ENCODE measurements at regions not wholly inside any gene's neighbourhood (a gene's known extent, or its start where the extent isn't known, plus 50 kb on each side); places are given as distances from the start of the nearest gene placed in this dataset.
A peak's percentile ranks its signal among the peaks of the same experiment; 100 is the strongest.
"Not testable (repeated sequence)": the region's sequence is repeated elsewhere in the genome, so short reads cannot be mapped to it uniquely, and the experiment has no call there.

DNA sequence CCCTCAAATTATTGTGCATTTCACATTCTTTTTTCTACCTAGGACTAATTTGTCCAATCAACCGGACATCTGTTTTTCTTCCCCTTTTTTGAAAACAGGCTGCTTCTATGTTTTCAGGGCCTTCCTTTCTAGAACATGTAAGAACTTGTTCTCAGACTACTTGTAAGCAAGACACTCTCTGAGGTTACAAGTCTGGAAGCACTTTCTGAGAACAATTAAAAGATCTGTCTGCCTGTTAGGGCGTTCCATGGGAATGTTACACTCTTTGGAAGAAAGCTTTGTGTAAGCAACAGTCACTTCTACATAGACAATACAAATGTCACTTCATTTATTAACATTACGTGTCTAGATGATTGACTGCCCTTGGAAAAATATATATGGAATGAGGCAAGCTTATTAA, 50.9 kb upstream of the HSPB3 start:
- ATAC-seq (ENCODE audit: low read depth) (no peak), DNase-seq (ENCODE audit: low spot score in 2 of 2) (no peak)
- Mint-ChIP-seq H3K9me3 (no peaks in the 10 kb centered on the region), H3K27ac (no peak overlapping the region), H3K36me3 (no peaks in the 10 kb centered on the region), H3K27me3 (peaks cover 4% of the 10 kb centered on the region), H3K4me3 (no peak overlapping the region), H3K4me1 (peaks cover 3% of the 10 kb centered on the region)

- Mint-ChIP-seq H3K36me3 (no peaks in the 10 kb centered on the region), H3K4me1 (peaks cover 3% of the 10 kb centered on the region), H3K4me3 (no peak overlapping the region), H3K9me3 (no peaks in the 10 kb centered on the region), H3K27me3 (peaks cover 7% of the 10 kb centered on the region), H3K27ac (no peak overlapping the region)
- ATAC-seq (ENCODE audit: low read depth) (no peak), DNase-seq (ENCODE audit: low spot score in 2 of 2) (no peak)
These were observed 51.5 kb upstream of the HSPB3 start for GRCh38 chr5:54403885-54404416.

DNA sequence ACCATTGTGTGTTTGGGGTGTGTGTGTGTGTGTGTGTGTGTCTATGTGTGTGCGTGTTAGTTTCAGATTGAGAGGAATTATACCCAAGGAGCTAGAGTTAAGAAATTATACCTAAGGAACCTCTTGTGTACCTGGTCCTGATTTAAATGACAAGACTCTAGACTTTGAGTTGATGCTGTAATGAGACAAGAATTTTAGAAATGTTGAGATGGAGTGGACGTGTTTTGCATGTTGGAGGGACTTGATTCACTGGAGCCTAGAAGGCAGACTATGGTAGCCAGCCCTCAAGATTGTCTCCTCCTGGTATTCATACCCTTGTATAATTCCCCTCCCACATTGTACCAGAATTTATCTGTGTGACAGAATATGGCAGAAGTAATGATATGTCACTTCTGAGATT, 52.4 kb upstream of the HSPB3 start:
- peaks cover 8% of the 10 kb centered on the region for H3K27me3 Mint-ChIP-seq
- no peak for DNase-seq (ENCODE audit: low spot score in 2 of 2)
- no peaks in the 10 kb centered on the region for H3K9me3 Mint-ChIP-seq
- no peaks in the 10 kb centered on the region for H3K36me3 Mint-ChIP-seq
- ATAC-seq (ENCODE audit: low read depth), result no peak
- H3K4me1 Mint-ChIP-seq, result peaks cover 3% of the 10 kb centered on the region
- H3K27ac Mint-ChIP-seq, result no peak overlapping the region
- H3K4me3 Mint-ChIP-seq, result no peak overlapping the region

DNA sequence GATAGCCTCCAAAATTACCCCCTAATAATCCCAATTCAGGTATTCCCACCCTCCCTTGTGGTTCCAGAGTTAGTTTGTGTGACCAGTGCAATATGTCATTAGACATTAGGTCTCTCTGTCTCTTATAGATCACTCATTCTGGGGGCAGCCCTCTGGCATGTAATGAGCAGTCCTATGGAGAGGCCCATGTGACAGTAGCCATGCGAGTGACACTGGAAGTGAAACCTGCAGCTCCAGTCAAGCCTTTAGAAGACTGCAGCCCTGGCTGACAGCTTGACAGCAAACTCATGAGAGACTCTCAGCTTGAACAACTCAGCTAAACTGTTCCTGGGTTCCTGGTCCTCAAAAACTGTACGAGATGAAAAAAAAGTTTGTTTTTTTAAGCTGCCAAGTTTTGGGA, 54.0 kb upstream of the HSPB3 start:
- no peak for DNase-seq (ENCODE audit: low spot score in 2 of 2)
- Mint-ChIP-seq H3K4me1 (peaks cover 3% of the 10 kb centered on the region), H3K4me3 (no peak overlapping the region), H3K27me3 (peaks cover 12% of the 10 kb centered on the region), H3K36me3 (no peaks in the 10 kb centered on the region), H3K9me3 (no peaks in the 10 kb centered on the region), H3K27ac (no peak overlapping the region)
- peak; percentile 78 for ATAC-seq (ENCODE audit: low read depth)

DNA sequence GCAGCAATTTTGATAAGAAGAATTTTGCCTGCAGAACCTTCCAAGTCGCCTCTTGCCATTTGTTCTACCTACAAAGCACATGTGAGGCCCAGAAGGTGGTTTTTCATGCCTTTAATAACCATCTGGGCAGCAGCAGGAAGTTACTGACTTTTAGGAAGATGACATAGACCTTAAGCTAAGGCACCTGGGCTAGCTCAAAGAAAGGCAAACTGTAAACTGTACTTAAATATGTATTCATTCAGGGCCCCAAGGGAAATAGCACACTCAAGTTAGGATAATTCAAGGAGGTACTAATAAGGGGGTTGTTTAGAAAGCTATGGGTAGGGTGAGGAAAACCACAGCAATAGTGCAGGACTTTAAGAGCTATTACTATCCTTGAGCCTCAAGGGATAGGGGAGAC, 57.3 kb upstream of the HSPB3 start:
- no peak for ATAC-seq (ENCODE audit: low read depth)
- no peaks in the 10 kb centered on the region for H3K36me3 Mint-ChIP-seq
- no peak overlapping the region for H3K27ac Mint-ChIP-seq
- H3K27me3 Mint-ChIP-seq, result peaks cover 11% of the 10 kb centered on the region
- no peak for DNase-seq (ENCODE audit: low spot score in 2 of 2)
- H3K9me3 Mint-ChIP-seq, result no peaks in the 10 kb centered on the region
- H3K4me3 Mint-ChIP-seq, result no peak overlapping the region
- H3K4me1 Mint-ChIP-seq, result no peaks in the 10 kb centered on the region

DNA sequence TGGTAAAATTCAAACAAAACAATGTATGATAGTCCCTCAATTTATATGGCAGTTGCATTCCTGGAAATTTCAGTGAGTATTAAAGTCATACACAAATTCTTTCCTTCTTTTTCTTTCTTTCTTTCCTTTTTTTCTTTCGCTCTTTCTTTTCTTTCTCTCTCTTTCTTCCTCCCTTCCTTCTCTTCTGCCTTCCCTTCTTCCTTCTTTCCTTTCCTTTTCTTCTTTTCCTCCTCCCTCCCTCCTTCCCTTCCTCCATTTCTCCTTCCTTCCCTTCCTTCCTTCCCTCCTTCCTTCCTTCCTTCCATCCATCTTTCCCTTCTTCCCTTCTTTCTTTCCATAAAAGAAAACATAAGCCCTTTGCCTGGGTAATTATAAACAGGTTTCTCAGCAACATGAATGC, 58.1 kb upstream of the HSPB3 start:
- Mint-ChIP-seq H3K27ac (no peak overlapping the region), H3K9me3 (peaks cover 3% of the 10 kb centered on the region), H3K4me3 (no peak overlapping the region), H3K4me1 (no peaks in the 10 kb centered on the region), H3K36me3 (no peaks in the 10 kb centered on the region), H3K27me3 (peaks cover 11% of the 10 kb centered on the region)
- DNase-seq (ENCODE audit: low spot score in 2 of 2), result no peak
- no peak for ATAC-seq (ENCODE audit: low read depth)

GRCh38 chr5:54393007-54393406, 62.5 kb upstream of the HSPB3 start:
- H3K9me3 Mint-ChIP-seq; H3K4me1 Mint-ChIP-seq; ATAC-seq (ENCODE audit: low read depth); H3K27ac Mint-ChIP-seq; H3K4me3 Mint-ChIP-seq; H3K27me3 Mint-ChIP-seq; DNase-seq (ENCODE audit: low spot score in 2 of 2); H3K36me3 Mint-ChIP-seq: not testable (repeated sequence)

DNA sequence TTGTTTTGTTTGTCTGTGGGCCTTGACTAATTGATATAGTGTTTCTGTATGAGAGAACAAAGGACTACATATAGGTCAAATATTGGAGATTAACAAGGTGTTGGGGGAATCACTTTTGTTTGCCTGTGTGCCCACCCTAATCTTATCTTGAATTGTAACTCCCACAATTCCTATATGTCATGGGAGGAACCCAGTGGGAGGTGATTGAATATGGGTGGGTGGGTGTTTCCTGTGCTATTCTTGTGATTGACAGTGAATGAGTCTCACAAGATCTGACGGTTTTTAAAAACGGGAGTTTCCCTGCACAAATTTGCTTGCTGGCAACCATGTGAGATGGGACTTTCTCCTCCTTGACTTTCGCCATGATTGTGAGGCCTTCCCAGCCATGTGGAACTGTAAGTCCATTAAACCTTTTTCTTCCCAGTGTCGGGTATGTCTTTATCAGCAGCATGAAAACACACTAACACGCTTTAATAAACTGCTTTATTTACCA, 64.9 kb upstream of the HSPB3 start:
- Mint-ChIP-seq H3K4me1 (no peaks in the 10 kb centered on the region), H3K9me3 (peaks cover 3% of the 10 kb centered on the region), H3K4me3 (no peak overlapping the region), H3K36me3 (no peaks in the 10 kb centered on the region), H3K27ac (no peak overlapping the region), H3K27me3 (no peaks in the 10 kb centered on the region)
- DNase-seq (ENCODE audit: low spot score in 2 of 2), result no peak
- no peak for ATAC-seq (ENCODE audit: low read depth)

DNA sequence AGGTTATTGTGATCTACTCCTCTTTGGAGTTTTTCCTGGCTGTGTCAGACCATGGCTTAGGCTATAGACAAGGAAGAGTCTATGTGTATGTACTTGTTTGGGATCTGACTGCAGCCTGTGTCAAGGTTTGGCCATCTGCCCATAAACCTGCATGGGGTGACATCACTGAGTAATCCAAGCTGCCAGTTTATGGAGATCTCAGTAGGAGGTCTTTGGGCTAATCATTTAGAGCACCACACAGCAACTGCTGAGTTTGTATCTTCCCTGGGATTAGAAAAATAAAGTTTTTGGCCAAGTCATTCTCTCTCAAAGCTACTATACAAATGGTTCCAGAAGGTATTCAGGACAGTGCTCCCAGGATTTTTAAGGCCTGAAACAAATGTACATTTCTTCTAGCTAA, 65.5 kb upstream of the HSPB3 start:
- Mint-ChIP-seq H3K4me1 (no peaks in the 10 kb centered on the region), H3K9me3 (peaks cover 3% of the 10 kb centered on the region), H3K4me3 (no peak overlapping the region), H3K36me3 (no peaks in the 10 kb centered on the region), H3K27me3 (no peaks in the 10 kb centered on the region), H3K27ac (no peak overlapping the region)
- no peak for ATAC-seq (ENCODE audit: low read depth)
- no peak for DNase-seq (ENCODE audit: low spot score in 2 of 2)

- not testable (repeated sequence) for H3K4me3 Mint-ChIP-seq; H3K36me3 Mint-ChIP-seq; H3K4me1 Mint-ChIP-seq; H3K9me3 Mint-ChIP-seq; H3K27me3 Mint-ChIP-seq; ATAC-seq (ENCODE audit: low read depth); DNase-seq (ENCODE audit: low spot score in 2 of 2); H3K27ac Mint-ChIP-seq
These were observed 66.1 kb upstream of the HSPB3 start for GRCh38 chr5:54389399-54389798.

- Mint-ChIP-seq H3K9me3 (peaks cover 3% of the 10 kb centered on the region), H3K4me3 (no peak overlapping the region)
These were observed 66.7 kb upstream of the HSPB3 start for GRCh38 chr5:54388811-54389210.

DNA sequence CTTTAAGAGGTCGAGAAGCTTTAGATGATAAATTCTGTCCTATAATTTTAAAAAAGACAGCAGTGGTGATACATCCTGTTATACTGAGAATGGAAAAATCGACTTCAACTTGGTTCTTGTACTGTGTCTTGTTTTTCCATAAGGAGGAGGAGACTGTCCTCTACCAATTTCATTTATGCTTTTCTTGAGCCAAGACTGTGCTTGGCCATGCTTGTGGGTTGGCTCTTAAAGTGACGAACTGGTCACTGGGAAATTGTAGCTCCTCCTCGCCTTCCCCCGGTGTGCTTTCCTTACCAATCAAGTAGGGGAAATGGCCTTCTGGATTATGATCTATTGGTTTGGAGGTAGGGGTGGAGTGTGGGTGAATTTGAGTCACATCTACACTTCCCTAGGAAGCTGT, 67.1 kb upstream of the HSPB3 start:
- Mint-ChIP-seq H3K9me3 (peaks cover 3% of the 10 kb centered on the region), H3K4me1 (no peaks in the 10 kb centered on the region), H3K36me3 (no peaks in the 10 kb centered on the region), H3K4me3 (no peak overlapping the region), H3K27ac (no peak overlapping the region), H3K27me3 (peaks cover 5% of the 10 kb centered on the region)
- DNase-seq (ENCODE audit: low spot score in 2 of 2), result no peak
- no peak for ATAC-seq (ENCODE audit: low read depth)

More at GRCh38 chr5:54388811-54389210, 66.7 kb upstream of the HSPB3 start:
- no peak for DNase-seq (ENCODE audit: low spot score in 2 of 2)
- H3K27me3 Mint-ChIP-seq, result peaks cover under 1% of the 10 kb centered on the region
- H3K27ac Mint-ChIP-seq, result no peak overlapping the region
- no peak for ATAC-seq (ENCODE audit: low read depth)
- no peaks in the 10 kb centered on the region for H3K36me3 Mint-ChIP-seq
- no peaks in the 10 kb centered on the region for H3K4me1 Mint-ChIP-seq

DNA sequence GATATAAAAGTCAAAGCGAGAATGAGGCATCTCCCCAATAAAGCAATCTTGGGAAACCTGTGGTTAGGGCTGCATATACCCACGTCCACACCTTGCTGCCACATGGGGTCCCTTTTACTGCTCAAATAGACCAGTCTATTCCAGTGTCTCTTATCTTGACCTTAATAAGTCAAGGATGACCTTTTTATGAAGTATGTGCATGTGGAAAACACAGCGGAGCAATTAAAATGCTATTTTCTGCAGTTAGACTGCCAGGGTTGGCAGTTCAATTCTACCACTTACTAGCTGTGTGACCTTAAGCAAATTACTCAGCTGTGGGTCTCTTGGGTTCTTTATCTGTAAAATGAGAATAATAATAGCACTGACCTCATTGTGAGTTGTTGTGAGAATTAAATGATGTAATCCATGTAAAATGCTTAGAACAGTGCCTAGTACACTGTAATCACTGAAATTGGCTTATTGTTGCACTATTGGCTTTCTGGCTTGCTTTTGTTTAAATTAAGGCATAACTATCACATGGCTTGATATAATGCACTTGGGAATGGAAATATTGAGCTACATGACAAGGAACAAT, 67.8 kb upstream of the HSPB3 start:
- ATAC-seq (ENCODE audit: low read depth), result no peak
- no peak overlapping the region for H3K27ac Mint-ChIP-seq
- no peaks in the 10 kb centered on the region for H3K4me1 Mint-ChIP-seq
- no peaks in the 10 kb centered on the region for H3K36me3 Mint-ChIP-seq
- no peaks in the 10 kb centered on the region for H3K9me3 Mint-ChIP-seq
- DNase-seq (ENCODE audit: low spot score in 2 of 2), result no peak
- no peak overlapping the region for H3K4me3 Mint-ChIP-seq
- H3K27me3 Mint-ChIP-seq, result peaks cover 5% of the 10 kb centered on the region

GRCh38 chr5:54387031-54387430, 68.5 kb upstream of the HSPB3 start:
- Mint-ChIP-seq H3K4me1 (no peaks in the 10 kb centered on the region), H3K36me3 (no peaks in the 10 kb centered on the region), H3K4me3 (no peak overlapping the region), H3K27me3 (peaks cover 5% of the 10 kb centered on the region), H3K9me3 (no peaks in the 10 kb centered on the region), H3K27ac (no peak overlapping the region)
- ATAC-seq (ENCODE audit: low read depth) (no peak), DNase-seq (ENCODE audit: low spot score in 2 of 2) (no peak)

DNA sequence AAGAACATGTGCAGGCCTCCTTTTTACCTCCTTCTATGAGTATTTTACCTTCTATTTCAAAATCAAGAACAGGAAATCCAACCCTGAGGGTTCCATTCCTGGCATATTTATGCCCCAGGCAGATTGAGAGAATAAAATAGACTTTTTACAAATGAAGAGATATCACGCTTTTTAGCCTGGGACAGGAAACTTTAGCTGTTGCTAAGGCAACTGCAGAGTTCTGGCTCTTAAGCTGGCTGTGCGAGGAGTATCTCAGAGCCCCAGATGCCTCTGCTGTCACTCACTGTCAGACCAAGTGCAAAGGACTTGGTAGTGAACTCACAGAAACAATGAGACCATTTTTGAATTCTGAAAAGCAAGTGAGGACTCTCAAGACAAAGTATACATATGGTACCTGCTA, 69.5 kb upstream of the HSPB3 start:
- Mint-ChIP-seq H3K36me3 (no peaks in the 10 kb centered on the region), H3K4me3 (no peak overlapping the region), H3K9me3 (no peaks in the 10 kb centered on the region), H3K27me3 (peaks cover 5% of the 10 kb centered on the region), H3K27ac (no peak overlapping the region), H3K4me1 (no peaks in the 10 kb centered on the region)
- no peak for ATAC-seq (ENCODE audit: low read depth)
- no peak for DNase-seq (ENCODE audit: low spot score in 2 of 2)

All from memory B cell (primary cell).